ENCODE measurements at regions not wholly inside any gene's neighbourhood (a gene's known extent, or its start where the extent isn't known, plus 50 kb on each side); places are given as distances from the start of the nearest gene placed in this dataset.

DNA sequence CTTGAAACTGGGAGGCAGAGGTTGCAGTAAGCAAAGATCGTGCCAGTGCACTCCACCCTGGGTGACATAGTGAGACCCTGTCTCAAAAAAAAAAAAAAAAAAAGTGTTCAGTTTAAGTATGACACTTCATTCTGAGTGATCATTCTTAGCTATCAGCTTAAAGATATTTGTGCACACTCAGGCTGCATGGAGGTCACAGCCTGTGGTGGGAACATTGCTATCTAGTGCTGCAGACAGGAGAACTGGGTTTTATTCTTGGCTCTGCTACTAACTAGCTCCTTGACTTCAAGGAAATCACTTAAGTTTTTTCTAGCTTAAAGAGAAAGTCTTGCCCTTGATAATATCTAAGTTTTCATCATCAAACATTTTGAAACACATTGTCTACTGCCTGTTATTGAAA lies 391.3 kb upstream of the CDH7 start:
- TF ChIP-seq EZH2 (IDR thresholded peaks at IDR 0.05; ENCODE audit: borderline replicate concordance, low read depth, low read length) (no peak), POLR2AphosphoS5 (IDR thresholded peaks at IDR 0.05; ENCODE audit: control insufficient read depth, insufficient read depth, low read depth, low read length) (no peak), PTRF (tag; IDR thresholded peaks at IDR 0.05) (no peak), BRF1 (IDR thresholded peaks at IDR 0.05; ENCODE audit: borderline replicate concordance, extremely low read depth, insufficient read length) (no peak)
- TF ChIP-seq, protein P1, sequence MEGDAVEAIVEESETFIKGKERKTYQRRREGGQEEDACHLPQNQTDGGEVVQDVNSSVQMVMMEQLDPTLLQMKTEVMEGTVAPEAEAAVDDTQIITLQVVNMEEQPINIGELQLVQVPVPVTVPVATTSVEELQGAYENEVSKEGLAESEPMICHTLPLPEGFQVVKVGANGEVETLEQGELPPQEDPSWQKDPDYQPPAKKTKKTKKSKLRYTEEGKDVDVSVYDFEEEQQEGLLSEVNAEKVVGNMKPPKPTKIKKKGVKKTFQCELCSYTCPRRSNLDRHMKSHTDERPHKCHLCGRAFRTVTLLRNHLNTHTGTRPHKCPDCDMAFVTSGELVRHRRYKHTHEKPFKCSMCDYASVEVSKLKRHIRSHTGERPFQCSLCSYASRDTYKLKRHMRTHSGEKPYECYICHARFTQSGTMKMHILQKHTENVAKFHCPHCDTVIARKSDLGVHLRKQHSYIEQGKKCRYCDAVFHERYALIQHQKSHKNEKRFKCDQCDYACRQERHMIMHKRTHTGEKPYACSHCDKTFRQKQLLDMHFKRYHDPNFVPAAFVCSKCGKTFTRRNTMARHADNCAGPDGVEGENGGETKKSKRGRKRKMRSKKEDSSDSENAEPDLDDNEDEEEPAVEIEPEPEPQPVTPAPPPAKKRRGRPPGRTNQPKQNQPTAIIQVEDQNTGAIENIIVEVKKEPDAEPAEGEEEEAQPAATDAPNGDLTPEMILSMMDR (IDR thresholded peaks at IDR 0.05 in 2 of 3, conservative IDR thresholded peaks at IDR 0.05 in 1 of 3; ENCODE audit: insufficient read depth in 2 of 3, low read depth in 1 of 3, low read length in 3 of 3) = no peak
- TF ChIP-seq, protein P2, sequence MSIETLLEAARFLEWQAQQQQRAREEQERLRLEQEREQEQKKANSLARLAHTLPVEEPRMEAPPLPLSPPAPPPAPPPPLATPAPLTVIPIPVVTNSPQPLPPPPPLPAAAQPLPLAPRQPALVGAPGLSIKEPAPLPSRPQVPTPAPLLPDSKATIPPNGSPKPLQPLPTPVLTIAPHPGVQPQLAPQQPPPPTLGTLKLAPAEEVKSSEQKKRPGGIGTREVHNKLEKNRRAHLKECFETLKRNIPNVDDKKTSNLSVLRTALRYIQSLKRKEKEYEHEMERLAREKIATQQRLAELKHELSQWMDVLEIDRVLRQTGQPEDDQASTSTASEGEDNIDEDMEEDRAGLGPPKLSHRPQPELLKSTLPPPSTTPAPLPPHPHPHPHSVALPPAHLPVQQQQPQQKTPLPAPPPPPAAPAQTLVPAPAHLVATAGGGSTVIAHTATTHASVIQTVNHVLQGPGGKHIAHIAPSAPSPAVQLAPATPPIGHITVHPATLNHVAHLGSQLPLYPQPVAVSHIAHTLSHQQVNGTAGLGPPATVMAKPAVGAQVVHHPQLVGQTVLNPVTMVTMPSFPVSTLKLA (conservative IDR thresholded peaks at IDR 0.05) = no peak

Measured in K562 (cell line).